Mesendoderm (in vitro differentiated cells): ENCODE measurements at regions not wholly inside any gene's neighbourhood (a gene's known extent, or its start where the extent isn't known, plus 50 kb on each side); places are given as distances from the start of the nearest gene placed in this dataset.
"Not testable (repeated sequence)": the region's sequence is repeated elsewhere in the genome, so short reads cannot be mapped to it uniquely, and the experiment has no call there.

Experiments used
- DNase-seq: peaks from one replicate; pipeline ENCODE4 v3.0.0; 2013
- H2AK5ac ChIP-seq: 2 replicates; pipeline ENCODE4 v1.6.1; 2013; ENCODE audit warnings: low read length, inconsistent platforms
- H2BK120ac ChIP-seq: 2 replicates; pipeline ENCODE4 v1.6.1; 2013; ENCODE audit warnings: low read depth, mild to moderate bottlenecking, low read length, moderate library complexity, mixed read lengths
- H2BK15ac ChIP-seq: replicated peaks from 2 replicates; pipeline ENCODE4 v1.6.1; 2013; ENCODE audit warnings: low read depth, mild to moderate bottlenecking, moderate library complexity
- H2BK5ac ChIP-seq: 2 replicates; pipeline ENCODE4 v1.6.1; 2013; ENCODE audit warnings: low read length, inconsistent platforms
- H3K18ac ChIP-seq: 2 replicates; pipeline ENCODE4 v1.6.1; 2013; ENCODE audit warnings: mild to moderate bottlenecking, low read length, mixed read lengths
- H3K23ac ChIP-seq: one replicate; pipeline ENCODE4 v1.6.1; 2013; ENCODE audit warnings: low read length
- H3K27ac ChIP-seq: 2 replicates; pipeline ENCODE4 v1.5.1; 2013; ENCODE audit warnings: low read depth, mild to moderate bottlenecking, inconsistent platforms, low read length, moderate library complexity
- H3K27me3 ChIP-seq: 2 replicates; pipeline ENCODE4 v1.6.1; 2013; ENCODE audit warnings: low read length, control low read depth, mild to moderate bottlenecking, inconsistent platforms; ENCODE audit not compliant: insufficient read depth, poor library complexity
- H3K36me3 ChIP-seq: 2 replicates; pipeline ENCODE4 v1.6.1; 2013; ENCODE audit warnings: low read length, inconsistent platforms; ENCODE audit not compliant: control insufficient read depth, insufficient read depth
- H3K4ac ChIP-seq: one replicate; pipeline ENCODE4 v1.6.1; 2013; ENCODE audit warnings: low read depth, mild to moderate bottlenecking, low read length, moderate library complexity
- H3K4me1 ChIP-seq: 2 replicates; pipeline ENCODE4 v1.6.1; 2013; ENCODE audit warnings: low read depth, low read length, inconsistent platforms; ENCODE audit not compliant: control insufficient read depth
- H3K4me2 ChIP-seq: 2 replicates; pipeline ENCODE4 v1.6.1; 2013; ENCODE audit warnings: low read length
- H3K4me3 ChIP-seq: 2 replicates; pipeline ENCODE4 v1.5.1; 2013; ENCODE audit warnings: mild to moderate bottlenecking, low read length
- H3K56ac ChIP-seq: one replicate; pipeline ENCODE4 v1.6.1; 2013; ENCODE audit warnings: low read length
- H3K79me1 ChIP-seq: 2 replicates; pipeline ENCODE4 v1.6.1; 2013; ENCODE audit warnings: low read length, inconsistent platforms
- H3K79me2 ChIP-seq: 2 replicates; pipeline ENCODE4 v1.6.1; 2013; ENCODE audit warnings: mild to moderate bottlenecking, low read length; ENCODE audit not compliant: control insufficient read depth, insufficient read depth
- H3K9ac ChIP-seq: 2 replicates; pipeline ENCODE4 v1.6.1; 2013; ENCODE audit warnings: low read length, inconsistent platforms
- H4K5ac ChIP-seq: one replicate; pipeline ENCODE4 v1.6.1; 2013; ENCODE audit warnings: low read length
- H4K8ac ChIP-seq: one replicate; pipeline ENCODE4 v1.6.1; 2013; ENCODE audit warnings: low read depth, mild to moderate bottlenecking, control low read depth, low read length, moderate library complexity
- WGBS: extraction: QIAGEN DNeasy Blood & Tissue Kit; methylation state at CpG from one replicate; pipeline ENCODE4 v1.1.7; 2013; ENCODE audit warnings: low lambda C conversion rate, missing lambda C conversion rate; ENCODE audit not compliant: insufficient coverage; ENCODE audit errors: extremely low coverage; 5-methylcytosine and 5-hydroxymethylcytosine counted together

DNA sequence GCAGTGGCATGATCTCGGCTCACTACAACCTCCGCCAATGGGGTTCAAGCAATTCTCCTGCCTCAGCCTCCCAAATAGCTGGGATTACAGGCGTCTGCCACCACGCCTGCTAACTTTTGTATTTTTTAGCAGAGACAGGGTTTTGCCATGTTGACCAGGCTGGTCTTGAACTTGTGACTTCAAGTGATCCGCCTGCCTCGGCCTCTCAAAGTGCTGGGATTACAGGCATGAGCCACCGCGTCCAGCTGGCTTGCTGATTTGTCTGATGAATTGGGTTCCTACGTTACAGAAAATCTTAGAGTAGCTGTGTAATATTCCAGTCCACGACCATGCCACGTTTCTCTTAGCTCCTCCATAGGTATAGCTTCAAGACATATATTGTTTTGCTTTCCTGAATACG is 102.6 kb upstream of the OTOS start:
- H3K4me2 ChIP-seq, H3K79me2 ChIP-seq, H2BK5ac ChIP-seq, H3K18ac ChIP-seq, H3K4me3 ChIP-seq, H2BK120ac ChIP-seq, H3K79me1 ChIP-seq, DNase-seq, H3K27ac ChIP-seq, H3K56ac ChIP-seq, H3K27me3 ChIP-seq, H3K36me3 ChIP-seq, H3K4me1 ChIP-seq, H2AK5ac ChIP-seq, H3K9ac ChIP-seq, H3K23ac ChIP-seq, H2BK15ac ChIP-seq, H3K4ac ChIP-seq, H4K5ac ChIP-seq, H4K8ac ChIP-seq: not testable (repeated sequence)
- WGBS, result no CpG with 5 or more reads among the region's 12 CpGs

DNA sequence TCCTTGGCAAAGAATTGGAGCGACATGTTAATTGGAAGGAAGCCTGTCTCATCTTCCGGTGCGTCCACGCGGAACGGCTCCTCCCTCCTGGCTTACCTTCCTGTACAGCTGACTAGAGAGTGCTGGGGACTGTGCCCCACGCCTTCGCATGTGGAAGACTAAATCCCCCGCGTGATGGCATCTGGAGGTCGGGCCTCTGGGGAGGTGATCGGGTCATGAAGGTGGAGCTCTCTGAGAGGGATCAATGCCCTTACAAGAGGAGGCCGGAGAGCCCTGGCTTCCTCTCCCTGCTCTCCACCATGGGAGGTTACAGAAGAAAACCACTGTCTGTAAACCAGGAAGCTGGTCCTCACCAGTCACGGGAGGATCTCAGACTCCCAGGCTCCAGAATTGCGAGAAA is 104.1 kb upstream of the OTOS start:
- Histone ChIP-seq H4K8ac (no peak overlapping the region), H3K4me2 (no peak overlapping the region), H3K27me3 (no peaks in the 10 kb centered on the region), H3K23ac (no peak overlapping the region), H2AK5ac (no peak overlapping the region), H3K4me1 (no peaks in the 10 kb centered on the region), H3K4ac (no peak overlapping the region), H3K4me3 (no peak overlapping the region), H3K79me2 (no peaks in the 10 kb centered on the region), H3K79me1 (no peaks in the 10 kb centered on the region), H3K9ac (no peak overlapping the region), H4K5ac (no peak overlapping the region), H3K56ac (no peak overlapping the region), H3K18ac (no peak overlapping the region), H3K36me3 (no peaks in the 10 kb centered on the region), H3K27ac (no peak overlapping the region), H2BK5ac (no peak overlapping the region), H2BK120ac (no peak overlapping the region), H2BK15ac (no peak overlapping the region)
- DNase-seq, result no peak
- no CpG with 5 or more reads among the region's 15 CpGs for WGBS

DNA sequence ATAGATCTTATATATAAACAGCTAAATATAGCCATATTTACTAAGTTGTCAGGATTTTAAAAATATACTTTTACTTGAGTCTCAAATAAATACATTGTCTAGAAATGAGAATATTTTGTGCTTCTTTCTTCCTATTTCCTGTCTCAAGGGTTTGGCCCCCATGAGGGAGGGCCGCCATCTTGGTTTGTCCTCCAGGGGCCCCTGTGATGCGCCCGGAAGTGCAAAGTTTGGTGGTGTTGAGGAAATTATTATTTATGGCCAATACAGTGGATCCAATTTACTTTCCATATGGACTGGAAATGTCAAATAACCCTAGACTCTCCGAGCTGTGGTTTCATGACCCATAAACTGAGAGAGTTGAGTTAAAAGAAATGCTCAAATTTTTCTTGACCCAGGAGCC is 104.7 kb upstream of the OTOS start:
- no peak overlapping the region for H3K4me3 ChIP-seq
- no peak overlapping the region for H4K8ac ChIP-seq
- H4K5ac ChIP-seq, result no peak overlapping the region
- H3K79me1 ChIP-seq, result no peaks in the 10 kb centered on the region
- no peak overlapping the region for H3K9ac ChIP-seq
- H3K56ac ChIP-seq, result no peak overlapping the region
- no peak overlapping the region for H3K4me2 ChIP-seq
- H2AK5ac ChIP-seq, result no peak overlapping the region
- no peak for DNase-seq
- H2BK5ac ChIP-seq, result no peak overlapping the region
- no peak overlapping the region for H2BK120ac ChIP-seq
- H3K4ac ChIP-seq, result no peak overlapping the region
- no peaks in the 10 kb centered on the region for H3K36me3 ChIP-seq
- H3K18ac ChIP-seq, result no peak overlapping the region
- no peaks in the 10 kb centered on the region for H3K4me1 ChIP-seq
- no peak overlapping the region for H3K23ac ChIP-seq
- no peaks in the 10 kb centered on the region for H3K27me3 ChIP-seq
- no peaks in the 10 kb centered on the region for H3K79me2 ChIP-seq
- no peak overlapping the region for H2BK15ac ChIP-seq
- WGBS, result no CpG with 5 or more reads among the region's 4 CpGs
- no peak overlapping the region for H3K27ac ChIP-seq

DNA sequence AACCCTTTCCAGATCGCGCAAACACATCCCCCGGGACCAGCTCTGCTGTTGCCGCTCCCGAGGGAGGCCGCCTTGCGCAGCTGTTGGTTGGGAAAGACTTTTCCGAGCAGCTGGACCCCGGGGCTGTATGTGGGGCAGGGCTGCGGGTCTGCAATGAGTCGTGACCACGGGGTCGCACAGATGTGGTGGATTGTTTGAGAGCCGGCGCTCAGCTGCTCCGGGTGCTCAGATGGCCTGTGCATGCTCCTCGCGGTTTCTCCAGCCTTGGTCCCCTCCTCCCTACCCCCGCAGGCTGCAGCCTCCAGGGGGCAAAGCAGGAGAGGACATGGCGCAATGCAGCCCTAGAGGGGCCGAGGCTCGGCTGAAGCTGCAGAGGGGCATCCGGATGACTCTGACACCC is 105.2 kb upstream of the OTOS start:
- Histone ChIP-seq H3K4me3 (no peak overlapping the region), H3K4me2 (no peak overlapping the region), H3K9ac (no peak overlapping the region), H3K79me1 (no peaks in the 10 kb centered on the region), H3K27me3 (no peaks in the 10 kb centered on the region), H3K79me2 (no peaks in the 10 kb centered on the region), H3K36me3 (no peaks in the 10 kb centered on the region), H2BK5ac (no peak overlapping the region), H2AK5ac (no peak overlapping the region), H3K56ac (no peak overlapping the region), H2BK120ac (no peak overlapping the region), H3K27ac (no peak overlapping the region), H3K4ac (no peak overlapping the region), H3K23ac (no peak overlapping the region), H4K5ac (no peak overlapping the region), H3K4me1 (no peaks in the 10 kb centered on the region), H3K18ac (no peak overlapping the region), H2BK15ac (no peak overlapping the region), H4K8ac (no peak overlapping the region)
- no peak for DNase-seq
- WGBS, result no CpG with 5 or more reads among the region's 23 CpGs

DNA sequence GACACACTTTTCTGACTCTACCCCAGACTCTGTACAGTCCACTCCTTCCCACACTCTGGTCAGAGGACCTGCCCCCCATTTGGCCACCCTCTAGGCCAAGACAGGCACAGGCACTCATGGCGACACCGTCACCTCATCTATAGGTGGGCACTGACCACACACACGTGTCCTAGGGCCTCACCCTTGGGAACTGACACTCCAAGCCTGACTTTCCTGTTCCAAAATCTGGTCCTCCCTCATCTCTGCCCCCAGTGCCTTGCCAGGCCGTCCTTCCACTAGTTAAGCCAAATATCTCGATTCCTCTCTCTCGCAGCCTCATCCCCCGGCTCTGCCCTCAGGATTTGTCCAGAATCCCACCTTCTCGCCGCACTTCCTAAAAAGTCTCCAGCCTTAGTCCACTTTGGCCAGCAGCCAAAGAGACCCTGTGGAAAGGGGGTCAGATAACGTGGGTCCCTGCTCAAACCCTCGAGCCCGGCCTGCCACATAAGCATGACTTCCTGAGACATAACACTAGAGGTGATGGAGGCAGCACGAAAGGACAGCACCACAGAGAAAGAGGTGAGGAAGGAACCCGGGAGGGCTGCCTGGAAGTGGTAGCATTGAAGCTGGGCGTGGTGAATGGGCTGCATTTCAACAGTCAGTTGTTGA is 105.8 kb upstream of the OTOS start:
- Histone ChIP-seq H3K27me3 (no peaks in the 10 kb centered on the region), H3K18ac (no peak overlapping the region), H2AK5ac (no peak overlapping the region), H3K9ac (no peak overlapping the region), H3K23ac (no peak overlapping the region), H2BK15ac (no peak overlapping the region), H3K36me3 (no peaks in the 10 kb centered on the region), H4K5ac (no peak overlapping the region), H3K27ac (no peak overlapping the region), H3K4me3 (no peak overlapping the region), H3K79me2 (no peaks in the 10 kb centered on the region), H3K56ac (no peak overlapping the region), H3K4me2 (no peak overlapping the region), H4K8ac (no peak overlapping the region), H2BK5ac (no peak overlapping the region), H2BK120ac (no peak overlapping the region), H3K79me1 (no peaks in the 10 kb centered on the region), H3K4me1 (no peaks in the 10 kb centered on the region), H3K4ac (no peak overlapping the region)
- WGBS, result no CpG with 5 or more reads among the region's 15 CpGs
- DNase-seq, result no peak

DNA sequence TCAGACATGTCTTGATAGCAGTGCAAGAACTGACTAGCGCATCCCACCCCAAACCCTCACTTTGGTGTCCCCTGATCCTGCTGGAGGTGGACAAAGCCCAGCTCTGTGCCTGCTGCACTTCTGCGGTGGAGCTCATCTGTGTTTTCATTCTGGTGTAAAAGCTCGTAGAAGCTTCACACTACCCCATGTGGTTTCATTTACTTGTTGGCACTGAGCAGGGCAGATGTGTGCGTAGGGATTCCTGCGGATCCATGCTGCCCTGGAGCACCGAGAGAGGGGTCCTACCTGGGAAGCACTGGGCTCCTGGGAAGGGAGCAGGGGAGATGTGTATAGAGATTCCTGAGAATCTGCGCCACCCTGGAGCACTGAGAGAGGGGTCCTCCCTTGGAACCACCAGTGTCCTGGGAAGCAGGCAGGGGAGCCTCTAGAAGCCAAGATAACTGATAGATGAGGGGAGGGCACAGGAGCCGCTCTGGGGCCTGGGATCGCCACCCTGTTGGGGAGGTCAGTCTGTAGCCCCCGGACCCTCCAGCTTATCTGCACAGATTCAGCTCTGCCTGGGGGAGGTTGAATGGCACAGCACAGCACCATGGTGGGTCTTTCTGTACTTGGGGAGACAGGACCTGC is 106.9 kb upstream of the OTOS start:
- Histone ChIP-seq H3K9ac (no peak overlapping the region), H2BK120ac (no peak overlapping the region), H3K18ac (no peak overlapping the region), H3K4me2 (no peak overlapping the region), H3K56ac (no peak overlapping the region), H2BK5ac (no peak overlapping the region), H3K4me3 (no peak overlapping the region), H3K27me3 (no peaks in the 10 kb centered on the region), H3K79me1 (no peaks in the 10 kb centered on the region), H4K8ac (no peak overlapping the region), H3K4me1 (no peaks in the 10 kb centered on the region), H3K27ac (no peak overlapping the region), H3K4ac (no peak overlapping the region), H3K79me2 (no peaks in the 10 kb centered on the region), H2BK15ac (no peak overlapping the region), H3K36me3 (no peaks in the 10 kb centered on the region), H2AK5ac (no peak overlapping the region), H4K5ac (no peak overlapping the region), H3K23ac (no peak overlapping the region)
- DNase-seq, result no peak
- no CpG with 5 or more reads among the region's 10 CpGs for WGBS
